Parathyroid adenoma (tissue), 2 donors: ENCODE measurements at regions not wholly inside any gene's neighbourhood (a gene's known extent, or its start where the extent isn't known, plus 50 kb on each side); places are given as distances from the start of the nearest gene placed in this dataset.

Source experiments
- H2AFZ ChIP-seq: fragments of 300-600 bp; sonication (generic); one replicate; pipeline ENCODE4 v1.7.0; 2017; ENCODE audit warnings: antibody characterized with exemption, mild to moderate bottlenecking
- H3K27ac ChIP-seq: fragments of 300-600 bp; sonication (generic); one replicate; pipeline ENCODE4 v1.7.0; 2017
- H3K27me3 ChIP-seq: fragments of 300-600 bp; sonication (generic); one replicate; pipeline ENCODE4 v1.7.0; 2017; ENCODE audit warnings: low read length; ENCODE audit not compliant: control insufficient read depth, insufficient read depth
- H3K36me3 ChIP-seq: fragments of 300-600 bp; sonication (generic); one replicate; pipeline ENCODE4 v1.7.0; 2017; ENCODE audit warnings: low read length; ENCODE audit not compliant: control insufficient read depth, insufficient read depth
- H3K4me1 ChIP-seq: fragments of 300-600 bp; sonication (generic); one replicate; pipeline ENCODE4 v1.7.0; 2017; ENCODE audit warnings: control low read depth
- H3K4me2 ChIP-seq: fragments of 300-600 bp; sonication (generic); one replicate; pipeline ENCODE4 v1.7.0; 2017; ENCODE audit warnings: low read length
- H3K4me3 ChIP-seq: fragments of 300-600 bp; sonication (generic); one replicate; pipeline ENCODE4 v1.7.0; 2017; ENCODE audit warnings: low read depth, low read length
- H3K79me2 ChIP-seq: fragments of 300-600 bp; sonication (generic); one replicate; pipeline ENCODE4 v1.7.0; 2017; ENCODE audit warnings: control low read depth
- H3K9ac ChIP-seq: fragments of 300-600 bp; sonication (generic); one replicate; pipeline ENCODE4 v1.7.0; 2017; ENCODE audit warnings: mild to moderate bottlenecking
- H3K9me3 ChIP-seq: fragments of 300-600 bp; sonication (generic); one replicate; pipeline ENCODE4 v1.7.0; 2017; ENCODE audit warnings: low read length; ENCODE audit not compliant: control insufficient read depth
- TF ChIP-seq, protein P1 (sequence below): fragments of 300-600 bp; sonication (generic); IDR thresholded peaks from one replicate; pipeline ENCODE4 v1.7.0; 2017; ENCODE audit warnings: antibody characterized with exemption, mild to moderate bottlenecking
- donor health status: primary hyperparathyroidism.

- Histone ChIP-seq H3K27me3 (no peaks in the 10 kb centered on the region), H3K36me3 (no peaks in the 10 kb centered on the region), H3K9me3 (no peaks in the 10 kb centered on the region), H3K27ac (no peak overlapping the region), H3K4me3 (no peak overlapping the region), H3K79me2 (no peaks in the 10 kb centered on the region), H3K4me2 (no peak overlapping the region), H3K9ac (no peak overlapping the region), H2AFZ (no peak overlapping the region), H3K4me1 (no peaks in the 10 kb centered on the region)
- TF ChIP-seq, protein P1, sequence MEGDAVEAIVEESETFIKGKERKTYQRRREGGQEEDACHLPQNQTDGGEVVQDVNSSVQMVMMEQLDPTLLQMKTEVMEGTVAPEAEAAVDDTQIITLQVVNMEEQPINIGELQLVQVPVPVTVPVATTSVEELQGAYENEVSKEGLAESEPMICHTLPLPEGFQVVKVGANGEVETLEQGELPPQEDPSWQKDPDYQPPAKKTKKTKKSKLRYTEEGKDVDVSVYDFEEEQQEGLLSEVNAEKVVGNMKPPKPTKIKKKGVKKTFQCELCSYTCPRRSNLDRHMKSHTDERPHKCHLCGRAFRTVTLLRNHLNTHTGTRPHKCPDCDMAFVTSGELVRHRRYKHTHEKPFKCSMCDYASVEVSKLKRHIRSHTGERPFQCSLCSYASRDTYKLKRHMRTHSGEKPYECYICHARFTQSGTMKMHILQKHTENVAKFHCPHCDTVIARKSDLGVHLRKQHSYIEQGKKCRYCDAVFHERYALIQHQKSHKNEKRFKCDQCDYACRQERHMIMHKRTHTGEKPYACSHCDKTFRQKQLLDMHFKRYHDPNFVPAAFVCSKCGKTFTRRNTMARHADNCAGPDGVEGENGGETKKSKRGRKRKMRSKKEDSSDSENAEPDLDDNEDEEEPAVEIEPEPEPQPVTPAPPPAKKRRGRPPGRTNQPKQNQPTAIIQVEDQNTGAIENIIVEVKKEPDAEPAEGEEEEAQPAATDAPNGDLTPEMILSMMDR: no peak
Observed at GRCh38 chr6:80477591-80477990, 371.1 kb downstream of the BCKDHB start.

GRCh38 chr6:80472271-80472670 lies 365.8 kb downstream of the BCKDHB start:
- no peaks in the 10 kb centered on the region for H3K9me3 ChIP-seq
- H3K36me3 ChIP-seq: no peaks in the 10 kb centered on the region
- no peaks in the 10 kb centered on the region for H3K4me1 ChIP-seq
- TF ChIP-seq, protein P1: no peak
- H3K27ac ChIP-seq: no peak overlapping the region
- H3K4me2 ChIP-seq: no peak overlapping the region
- H3K27me3 ChIP-seq: no peaks in the 10 kb centered on the region
- H3K9ac ChIP-seq: no peak overlapping the region
- H2AFZ ChIP-seq: no peak overlapping the region
- H3K79me2 ChIP-seq: no peaks in the 10 kb centered on the region
- no peak overlapping the region for H3K4me3 ChIP-seq

DNA sequence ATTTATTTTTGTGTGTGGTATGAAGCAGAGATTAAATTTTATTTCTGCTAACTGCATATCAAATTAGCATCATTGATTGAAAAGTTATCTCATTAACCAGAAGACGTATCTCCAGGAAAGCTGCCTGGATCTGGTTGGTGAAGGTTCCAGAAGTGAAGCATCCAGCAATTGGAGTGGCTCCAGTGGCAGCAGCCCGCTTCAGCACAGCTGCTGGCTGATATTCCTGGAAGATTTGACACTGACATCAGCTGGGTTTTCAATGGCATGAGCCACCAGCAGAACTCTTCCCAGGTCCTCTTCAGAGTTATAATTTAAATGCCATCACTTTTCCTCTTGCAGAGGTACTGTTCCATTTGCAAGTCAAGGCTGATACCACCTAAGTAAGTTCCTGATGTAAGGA lies 363.5 kb downstream of the BCKDHB start:
- H3K4me1 ChIP-seq: no peaks in the 10 kb centered on the region
- no peak overlapping the region for H3K4me3 ChIP-seq
- H3K27me3 ChIP-seq: no peaks in the 10 kb centered on the region
- H3K79me2 ChIP-seq: no peaks in the 10 kb centered on the region
- H2AFZ ChIP-seq: no peak overlapping the region
- no peak overlapping the region for H3K9ac ChIP-seq
- no peaks in the 10 kb centered on the region for H3K9me3 ChIP-seq
- H3K27ac ChIP-seq: no peak overlapping the region
- no peak overlapping the region for H3K4me2 ChIP-seq
- TF ChIP-seq, protein P1: no peak
- H3K36me3 ChIP-seq: no peaks in the 10 kb centered on the region

DNA sequence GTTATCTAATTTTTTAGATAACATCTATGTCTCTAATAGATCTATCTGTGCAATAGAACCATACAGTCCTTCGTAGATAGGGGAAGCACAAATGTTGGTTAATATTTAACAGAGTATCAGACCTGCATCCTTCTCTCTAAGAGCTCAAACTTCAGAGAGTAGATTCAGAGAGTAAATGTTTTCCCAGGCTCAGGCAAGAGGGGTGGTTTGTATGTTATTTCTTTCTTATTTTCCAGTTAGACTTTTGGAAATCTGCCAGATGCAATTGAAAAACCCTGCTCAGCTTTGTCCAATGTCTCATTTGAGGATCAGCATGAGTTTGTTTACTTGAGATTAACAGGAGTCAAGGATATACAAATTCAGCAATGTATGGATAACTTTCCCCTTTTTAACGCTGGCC lies 361.9 kb downstream of the BCKDHB start:
- Histone ChIP-seq H3K27me3 (no peaks in the 10 kb centered on the region), H3K4me1 (no peaks in the 10 kb centered on the region), H3K4me3 (no peak overlapping the region), H3K9me3 (no peaks in the 10 kb centered on the region), H3K79me2 (no peaks in the 10 kb centered on the region), H3K36me3 (no peaks in the 10 kb centered on the region), H3K27ac (no peak overlapping the region), H3K4me2 (no peak overlapping the region), H2AFZ (no peak overlapping the region), H3K9ac (no peak overlapping the region)
- TF ChIP-seq, protein P1: no peak

GRCh38 chr6:80467408-80467807 lies 360.9 kb downstream of the BCKDHB start:
- no peak overlapping the region for H3K9ac ChIP-seq
- H3K27ac ChIP-seq: no peak overlapping the region
- H2AFZ ChIP-seq: no peak overlapping the region
- H3K4me1 ChIP-seq: no peaks in the 10 kb centered on the region
- no peaks in the 10 kb centered on the region for H3K9me3 ChIP-seq
- H3K4me2 ChIP-seq: no peak overlapping the region
- TF ChIP-seq, protein P1: no peak
- no peaks in the 10 kb centered on the region for H3K27me3 ChIP-seq
- no peaks in the 10 kb centered on the region for H3K79me2 ChIP-seq
- H3K4me3 ChIP-seq: no peak overlapping the region
- H3K36me3 ChIP-seq: no peaks in the 10 kb centered on the region
